Caco-2 (cell line): ENCODE measurements at regions not wholly inside any gene's neighbourhood (a gene's known extent, or its start where the extent isn't known, plus 50 kb on each side); places are given as distances from the start of the nearest gene placed in this dataset.

Experiments
- BruUV-seq: library from RNA; stranded (reverse); fragments of 400-500 nt; replicated peaks from 2 replicates; lab custom pipeline; 2021; lab: Mats Ljungman, UMichigan
- CTCF ChIA-PET: fragments of 300-600 bp; sonication (Branson Sonifier 250); formaldehyde crosslinking; loops from one replicate; lab custom pipeline; 2022; ENCODE audit warnings: antibody characterized with exemption; lab: Charles Lee
- POLR2A ChIA-PET: fragments of 300-600 bp; sonication (Branson Sonifier 250); formaldehyde crosslinking; loops from one replicate; lab custom pipeline; 2022; ENCODE audit warnings: antibody characterized with exemption; lab: Charles Lee
- DNase-seq, 2 experiments: peaks; one replicate each; pipeline versions ENCODE4 v3.0.0 to v3.0.0-alpha.2; 2020 to 2022
- H3K27me3 ChIP-seq: replicated peaks from 2 replicates; pipeline ENCODE4 v1.6.0; 2011; ENCODE audit warnings: low read length; ENCODE audit not compliant: control insufficient read depth, insufficient read depth
- H3K36me3 ChIP-seq: 2 replicates; pipeline ENCODE4 v1.5.1; 2011; ENCODE audit warnings: low read length; ENCODE audit not compliant: control insufficient read depth, insufficient read depth
- H3K4me1 ChIP-seq: fragments of 250-450 bp; sonication (Bioruptor Pico); 2 replicates; pipeline ENCODE4 v1.5.1; 2020; ENCODE audit warnings: mild to moderate bottlenecking
- H3K4me3 ChIP-seq: 2 replicates; pipeline ENCODE4 v1.5.1; 2011; ENCODE audit warnings: low read depth, mild to moderate bottlenecking, control low read depth, low read length
- H3K9me3 ChIP-seq: fragments of 250-450 bp; sonication (Bioruptor Pico); 2 replicates; pipeline ENCODE4 v1.5.1; 2020; ENCODE audit warnings: mild to moderate bottlenecking, moderate library complexity
- H3K27ac Mint-ChIP-seq: one replicate; pipeline ENCODE4 v1.8.0; 2022; ENCODE audit warnings: mixed read lengths; ENCODE audit not compliant: unreplicated experiment
- H3K27me3 Mint-ChIP-seq: one replicate; pipeline ENCODE4 v1.8.0; 2022; ENCODE audit warnings: mixed read lengths; ENCODE audit not compliant: insufficient read depth, unreplicated experiment
- H3K36me3 Mint-ChIP-seq: one replicate; pipeline ENCODE4 v1.8.0; 2022; ENCODE audit warnings: mild to moderate bottlenecking, mixed read lengths; ENCODE audit not compliant: insufficient read depth, unreplicated experiment
- H3K4me1 Mint-ChIP-seq: one replicate; pipeline ENCODE4 v1.8.0; 2022; ENCODE audit warnings: low read depth, mixed read lengths; ENCODE audit not compliant: unreplicated experiment
- H3K4me3 Mint-ChIP-seq: one replicate; pipeline ENCODE4 v1.8.0; 2022; ENCODE audit warnings: mild to moderate bottlenecking, moderate library complexity, mixed read lengths; ENCODE audit not compliant: unreplicated experiment
- H3K9me3 Mint-ChIP-seq: one replicate; pipeline ENCODE4 v1.8.0; 2022; ENCODE audit warnings: mixed read lengths; ENCODE audit not compliant: unreplicated experiment
- CTCF ChIP-seq, 2 experiments: fragments of 200-600 bp in 1 of 2; IDR thresholded peaks; 1 replicate in 1 of 2; 2 replicates in 1 of 2; pipeline versions ENCODE4 v1.5.1 to v1.8.0; 2011 to 2022; ENCODE audit warnings: antibody characterized with exemption in 1 of 2, control low read depth in 1 of 2, inconsistent platforms in 1 of 2, low read depth in 1 of 2, low read length in 1 of 2, mild to moderate bottlenecking in 1 of 2, moderate library complexity in 1 of 2; ENCODE audit not compliant: insufficient read depth in 1 of 2, severe bottlenecking in 1 of 2, unreplicated experiment in 1 of 2
- intact Hi-C: fragments of 100-400 bp; cut with micrococcal nuclease; formaldehyde crosslinking; loops from one replicate; pipeline ENCODE4 v1.10.0; 2022; ENCODE audit not compliant: unreplicated experiment

- H3K4me3 ChIP-seq = no peak overlapping the region
- no peaks in the 10 kb centered on the region for H3K4me1 ChIP-seq
- H3K36me3 ChIP-seq = no peaks in the 10 kb centered on the region
- no TSS peak for BruUV-seq
- Mint-ChIP-seq H3K36me3 (no peaks in the 10 kb centered on the region), H3K27me3 (no peaks in the 10 kb centered on the region), H3K4me1 (no peaks in the 10 kb centered on the region), H3K27ac (no peak overlapping the region), H3K4me3 (no peak overlapping the region), H3K9me3 (no peaks in the 10 kb centered on the region)
- no peaks in the 10 kb centered on the region for H3K27me3 ChIP-seq
- DNase-seq = no peak
- ChIA-PET CTCF (no interaction called here), POLR2A (no interaction called here)
- intact Hi-C loops = no loop called here
- no peak for TF ChIP-seq CTCF (IDR thresholded peaks at IDR 0.05; ENCODE audit: insufficient read depth in 1 of 2, low read depth in 1 of 2, low read length in 1 of 2, severe bottlenecking in 1 of 2, unreplicated experiment in 1 of 2)
- no peaks in the 10 kb centered on the region for H3K9me3 ChIP-seq
These were observed 58.6 kb downstream of the MAGEA10 start for GRCh38 chrX:152079768-152080167.

GRCh38 chrX:152074163-152074562 lies 64.2 kb downstream of the MAGEA10 start:
- intact Hi-C loops = no loop called here
- POLR2A ChIA-PET = no interaction called here
- no peak for DNase-seq
- Mint-ChIP-seq H3K36me3 (no peaks in the 10 kb centered on the region), H3K27ac (no peak overlapping the region), H3K9me3 (no peaks in the 10 kb centered on the region), H3K4me3 (no peak overlapping the region), H3K4me1 (no peaks in the 10 kb centered on the region), H3K27me3 (no peaks in the 10 kb centered on the region)
- no peak for TF ChIP-seq CTCF (IDR thresholded peaks at IDR 0.05; ENCODE audit: insufficient read depth in 1 of 2, low read depth in 1 of 2, low read length in 1 of 2, severe bottlenecking in 1 of 2, unreplicated experiment in 1 of 2)
- no peak overlapping the region for H3K4me3 ChIP-seq
- no peaks in the 10 kb centered on the region for H3K36me3 ChIP-seq
- no peaks in the 10 kb centered on the region for H3K27me3 ChIP-seq
- CTCF ChIA-PET = no interaction called here
- BruUV-seq = no TSS peak
- H3K9me3 ChIP-seq = no peaks in the 10 kb centered on the region
- H3K4me1 ChIP-seq = no peaks in the 10 kb centered on the region

- no peaks in the 10 kb centered on the region for H3K9me3 ChIP-seq
- BruUV-seq = no TSS peak
- Mint-ChIP-seq H3K4me1 (no peaks in the 10 kb centered on the region), H3K27me3 (no peaks in the 10 kb centered on the region), H3K27ac (no peak overlapping the region), H3K9me3 (no peaks in the 10 kb centered on the region), H3K4me3 (no peak overlapping the region), H3K36me3 (no peaks in the 10 kb centered on the region)
- no peaks in the 10 kb centered on the region for H3K27me3 ChIP-seq
- POLR2A ChIA-PET = no interaction called here
- H3K4me1 ChIP-seq = no peaks in the 10 kb centered on the region
- no peaks in the 10 kb centered on the region for H3K36me3 ChIP-seq
- DNase-seq = no peak
- H3K4me3 ChIP-seq = no peak overlapping the region
- intact Hi-C loops = no loop called here
- CTCF ChIA-PET = no interaction called here
- TF ChIP-seq CTCF (IDR thresholded peaks at IDR 0.05; ENCODE audit: insufficient read depth in 1 of 2, low read depth in 1 of 2, low read length in 1 of 2, severe bottlenecking in 1 of 2, unreplicated experiment in 1 of 2) = no peak
These were observed 66.1 kb downstream of the MAGEA10 start for GRCh38 chrX:152072236-152072635.
